HG03280 (cell line): ENCODE measurements at regions not wholly inside any gene's neighbourhood (a gene's known extent, or its start where the extent isn't known, plus 50 kb on each side); places are given as distances from the start of the nearest gene placed in this dataset.

ENCODE experiments used
- ATAC-seq: cut with Tn5 transposase; IDR thresholded peaks from one replicate; pipeline ENCODE4 v1.9.1; 2021; ENCODE audit warnings: mild to moderate bottlenecking, moderate library complexity; ENCODE audit not compliant: unreplicated experiment

DNA sequence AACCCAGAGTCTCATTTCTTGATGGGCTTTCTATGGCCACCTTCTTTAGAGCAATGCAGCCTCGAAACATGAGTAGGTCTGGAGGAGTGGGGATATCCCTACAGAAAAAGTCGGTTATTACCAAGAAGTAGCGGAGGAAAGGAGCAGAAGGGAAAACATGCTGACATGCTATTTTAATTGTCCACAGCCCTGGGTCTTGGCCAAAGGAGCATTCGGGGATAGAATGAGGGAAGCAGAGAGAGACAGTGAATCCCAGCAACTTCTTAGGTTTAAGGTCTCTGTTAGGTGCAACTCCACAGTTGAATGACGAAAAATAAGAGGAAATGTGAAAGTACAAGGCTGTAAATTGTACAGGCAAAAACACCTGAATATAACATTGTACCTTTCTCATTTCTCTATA, 506.7 kb upstream of the CDH18 start:
- no peak for ATAC-seq

DNA sequence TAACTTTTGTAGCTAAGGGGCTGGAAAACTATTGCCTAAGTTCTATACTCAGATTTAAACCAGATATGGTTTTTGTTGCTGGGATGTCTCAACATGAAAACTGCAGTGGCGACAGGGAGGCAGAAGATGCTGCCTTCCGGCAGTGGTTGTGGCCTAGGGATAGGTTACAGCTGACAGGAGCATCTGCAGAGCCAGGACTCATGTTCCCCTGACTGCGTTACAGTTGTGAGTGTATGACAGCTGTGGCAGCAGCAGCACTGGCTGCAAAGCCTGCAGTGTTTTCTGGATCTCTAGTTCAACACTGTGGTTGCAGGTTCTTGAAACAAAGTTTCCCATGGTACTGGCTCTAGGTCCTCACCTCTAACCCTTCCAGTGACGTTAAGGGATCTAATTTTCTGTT, 498.8 kb upstream of the CDH18 start:
- ATAC-seq: no peak

DNA sequence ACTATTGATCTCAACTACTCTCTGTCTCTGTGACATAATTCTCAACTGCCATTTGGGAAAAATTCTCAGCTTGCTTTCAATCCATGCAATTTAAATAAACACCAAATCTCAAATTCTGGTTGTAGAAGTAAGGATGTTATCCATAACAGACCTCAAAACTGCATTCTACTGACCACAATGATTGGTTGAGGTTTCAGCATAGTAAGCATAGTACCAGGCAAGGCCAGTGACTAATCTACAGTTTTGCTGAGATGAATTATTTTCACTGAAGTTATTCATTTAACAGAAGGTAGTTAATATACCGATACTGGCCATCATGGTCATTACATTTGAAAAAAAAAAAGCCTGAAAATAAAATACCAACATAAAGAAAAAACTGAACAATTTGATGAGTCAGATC, 488.0 kb upstream of the CDH18 start:
- no peak for ATAC-seq

DNA sequence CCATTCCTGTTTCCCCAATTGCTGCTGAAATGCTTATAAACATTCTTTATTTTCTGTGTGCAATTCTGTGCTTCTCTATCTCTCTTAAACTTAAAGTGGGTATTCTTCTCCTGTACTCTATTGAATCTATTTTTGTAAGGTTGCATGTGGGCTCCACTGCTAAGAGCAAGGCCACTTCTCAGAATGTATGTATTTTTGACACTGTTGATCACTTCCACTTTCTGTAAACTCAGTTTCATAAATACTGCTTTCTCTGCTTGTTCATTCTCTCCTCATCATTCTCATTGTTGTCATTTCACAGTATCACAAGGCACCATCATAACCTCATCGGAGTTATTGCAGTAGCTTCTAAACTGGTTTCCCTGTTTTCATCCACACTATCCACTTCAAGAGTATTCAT, 483.0 kb upstream of the CDH18 start:
- no peak for ATAC-seq

DNA sequence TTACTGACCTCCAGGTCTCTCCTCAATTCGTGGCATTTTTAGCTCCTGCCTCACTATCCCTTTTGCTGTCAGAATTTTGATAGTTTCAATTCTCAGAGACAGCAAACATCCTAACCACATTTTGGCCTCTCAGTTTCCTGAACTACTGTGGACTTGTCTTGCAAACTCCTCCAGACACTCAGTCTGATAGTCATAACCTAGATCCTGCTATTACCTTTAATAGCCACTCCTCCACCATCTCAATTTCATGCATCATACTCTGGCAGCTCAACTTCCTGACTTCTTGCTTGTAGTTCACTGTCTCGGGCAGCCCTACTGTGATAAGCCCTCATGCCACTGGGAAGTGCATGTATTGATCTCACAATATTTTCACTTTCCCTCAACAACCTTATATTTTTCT, 481.8 kb upstream of the CDH18 start:
- no peak for ATAC-seq

DNA sequence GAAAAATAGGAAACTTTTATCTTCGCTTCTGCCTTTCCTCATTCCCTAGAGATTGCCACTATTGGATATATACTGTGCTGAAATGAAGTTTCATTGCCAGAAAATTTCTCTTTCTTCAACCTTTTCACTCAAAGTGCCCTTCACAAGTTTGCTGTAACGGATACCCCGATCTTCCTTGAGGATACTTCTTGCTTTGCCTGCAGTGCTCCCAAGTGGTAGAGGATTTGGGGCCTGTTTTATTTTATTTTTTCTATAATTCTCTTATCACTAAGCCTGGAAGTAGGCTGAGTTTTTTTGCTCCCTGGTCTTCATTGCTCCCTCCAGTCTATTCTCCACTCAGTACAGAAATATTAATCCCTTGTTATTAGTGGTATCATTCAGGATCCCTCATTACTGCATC, 481.4 kb upstream of the CDH18 start:
- no peak for ATAC-seq

DNA sequence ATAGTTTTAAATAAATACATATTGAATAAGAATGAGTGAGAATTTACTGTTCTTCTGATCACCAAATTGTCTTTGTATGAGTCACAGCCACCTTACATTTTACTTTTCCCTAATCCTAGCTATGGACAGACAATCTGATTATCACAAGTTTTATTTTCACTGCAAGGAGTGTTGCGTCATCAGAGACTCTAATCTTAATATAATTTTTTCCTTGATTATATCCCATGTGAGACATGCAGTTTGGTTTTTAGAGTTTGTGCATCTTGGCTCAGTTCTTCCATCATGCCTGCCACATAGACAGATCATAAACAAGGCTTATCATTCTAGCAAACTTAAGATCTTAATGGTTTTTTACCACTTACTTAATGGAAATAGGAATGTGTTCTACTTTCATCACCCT, 478.5 kb upstream of the CDH18 start:
- ATAC-seq: no peak

DNA sequence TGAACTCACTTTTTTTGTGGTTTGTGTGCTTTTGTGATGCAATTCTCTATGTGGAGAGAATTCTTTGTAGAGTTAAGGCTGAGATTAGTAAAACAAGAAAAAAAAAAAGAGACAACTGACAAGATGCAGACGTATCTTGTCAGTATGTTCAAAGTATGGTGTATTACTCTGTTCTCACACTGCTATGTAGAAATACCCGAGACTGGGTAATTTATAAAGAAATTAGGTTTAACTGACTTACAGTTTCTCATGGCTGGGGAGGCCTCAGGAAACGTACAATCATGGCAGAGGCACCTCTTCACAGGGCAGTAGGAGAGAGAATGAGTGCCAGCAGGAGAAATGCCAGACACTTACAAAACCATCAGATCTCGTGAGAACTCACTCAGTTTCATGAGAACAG, 475.2 kb upstream of the CDH18 start:
- ATAC-seq: no peak

DNA sequence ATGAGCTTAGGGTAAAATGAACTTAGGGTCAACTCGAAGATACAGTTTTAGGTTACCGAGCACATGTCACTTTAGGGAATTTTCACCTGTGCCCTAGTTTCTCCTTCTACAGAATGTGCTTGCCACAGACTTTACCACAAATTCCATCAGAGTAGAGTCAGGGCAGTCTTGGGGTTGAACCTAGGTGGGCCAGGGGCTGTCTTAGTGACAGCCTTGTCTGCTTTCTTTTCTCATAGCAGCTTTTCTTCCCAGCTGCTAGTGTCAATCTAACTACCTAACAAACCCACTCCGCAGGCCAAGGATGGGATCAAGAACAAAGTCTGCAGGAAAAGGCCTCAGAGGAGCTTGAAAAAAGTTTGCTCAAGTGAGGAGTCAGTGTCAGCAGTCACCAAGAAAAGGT, 458.1 kb upstream of the CDH18 start:
- no peak for ATAC-seq

DNA sequence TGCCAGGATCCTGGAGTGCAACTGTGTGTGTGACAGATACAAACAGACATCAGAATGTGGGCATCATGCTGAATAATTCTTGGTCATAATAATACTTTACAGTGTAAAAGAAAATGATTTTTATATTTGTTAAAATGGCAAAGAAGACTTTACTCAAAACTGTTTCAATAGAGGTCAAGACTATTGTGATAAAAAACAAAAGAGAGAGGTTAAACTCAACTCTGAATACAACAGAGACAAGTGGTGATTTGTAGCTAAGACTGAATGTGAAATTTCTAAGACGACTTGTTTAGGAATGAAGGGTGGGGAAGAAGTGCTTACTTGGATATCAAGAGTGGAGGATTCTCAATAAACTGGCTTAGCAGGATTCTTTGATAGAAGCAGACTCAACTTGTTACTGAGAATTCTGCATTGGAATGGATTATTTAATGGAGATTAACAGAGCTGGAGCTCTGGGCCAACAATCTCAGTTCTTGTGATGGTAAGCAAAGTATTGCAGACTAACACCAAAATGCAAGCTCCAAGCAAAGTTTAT, 457.4 kb upstream of the CDH18 start:
- ATAC-seq: no peak

DNA sequence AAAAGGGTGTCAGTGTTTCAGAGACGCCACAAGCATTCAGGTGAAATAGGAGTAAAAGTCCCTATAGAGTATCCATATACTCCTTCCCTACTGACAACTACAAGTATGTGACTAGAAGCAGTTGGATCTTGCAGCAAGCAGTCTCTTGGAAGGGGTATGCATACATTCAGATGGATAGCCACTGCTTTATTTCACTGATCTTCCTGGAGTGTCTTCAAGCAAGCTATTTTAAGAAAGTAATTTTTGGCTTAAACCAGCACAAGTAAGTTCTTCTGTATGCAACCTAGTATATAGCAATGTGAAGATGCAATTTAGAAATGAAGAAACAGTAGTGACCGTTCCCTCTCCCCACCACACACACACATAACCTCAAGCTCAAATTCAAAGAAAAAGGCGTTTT, 446.8 kb upstream of the CDH18 start:
- ATAC-seq: no peak

DNA sequence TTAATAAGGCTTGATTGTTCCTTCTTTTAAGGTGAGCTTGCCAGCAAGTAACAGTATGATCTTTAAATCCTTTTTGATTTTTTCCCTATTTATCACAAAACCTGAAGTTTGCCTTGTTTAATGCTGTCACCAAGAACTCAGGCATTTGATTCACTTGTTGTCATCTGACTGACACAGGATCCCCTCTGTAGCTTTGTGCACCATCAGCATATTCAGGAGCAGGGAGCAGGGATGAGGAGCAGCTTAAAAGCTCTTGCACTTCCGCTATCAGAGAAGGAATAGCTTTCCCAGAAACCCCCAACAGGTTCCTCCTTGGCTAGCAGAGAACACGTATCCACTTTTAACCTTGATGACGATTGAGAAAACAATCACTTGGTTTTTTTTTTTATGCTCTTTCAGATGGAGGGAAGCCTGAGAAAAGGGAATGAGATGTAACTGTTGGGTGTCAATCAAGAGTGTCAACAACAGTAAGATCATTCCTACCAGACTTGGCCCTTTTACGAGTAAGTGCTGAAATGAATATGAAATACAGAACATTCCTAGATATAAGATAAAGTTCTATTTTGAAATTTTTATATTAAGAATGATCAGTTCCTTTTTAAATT, 433.1 kb upstream of the CDH18 start:
- ATAC-seq: no peak
